ENCODE measurements at regions not wholly inside any gene's neighbourhood (a gene's known extent, or its start where the extent isn't known, plus 50 kb on each side); places are given as distances from the start of the nearest gene placed in this dataset.

GRCh38 chr6:156555116-156555515 lies 222.1 kb upstream of the ARID1B start:
- peaks cover 0 to 16% (median 0%) of the 10 kb centered on the region in 3 donors for H3K27me3 Mint-ChIP-seq (ENCODE audit: low read depth in 3 of 3)
- no peaks in the 10 kb centered on the region for H3K36me3 Mint-ChIP-seq
- no peak for DNase-seq
- H3K27ac Mint-ChIP-seq = no peak overlapping the region
- no peak overlapping the region for H3K4me3 Mint-ChIP-seq
- H3K4me1 Mint-ChIP-seq = no peaks in the 10 kb centered on the region
- H3K9me3 Mint-ChIP-seq = no peaks in the 10 kb centered on the region

GRCh38 chr6:156554160-156554559 lies 223.0 kb upstream of the ARID1B start:
- no peak for DNase-seq
- no peaks in the 10 kb centered on the region for H3K9me3 Mint-ChIP-seq
- H3K27me3 Mint-ChIP-seq (ENCODE audit: low read depth in 3 of 3) = peaks cover 0 to 15% (median 0%) of the 10 kb centered on the region in 3 donors
- no peak overlapping the region for H3K27ac Mint-ChIP-seq
- H3K4me1 Mint-ChIP-seq = no peaks in the 10 kb centered on the region
- no peak overlapping the region for H3K4me3 Mint-ChIP-seq
- no peaks in the 10 kb centered on the region for H3K36me3 Mint-ChIP-seq

- no peak for DNase-seq
- H3K27me3 Mint-ChIP-seq (ENCODE audit: low read depth in 3 of 3) = peaks cover 0 to 13% (median 0%) of the 10 kb centered on the region in 3 donors
- no peaks in the 10 kb centered on the region for H3K36me3 Mint-ChIP-seq
- H3K4me1 Mint-ChIP-seq = no peaks in the 10 kb centered on the region
- H3K9me3 Mint-ChIP-seq = no peaks in the 10 kb centered on the region
- no peak overlapping the region for H3K4me3 Mint-ChIP-seq
- no peak overlapping the region for H3K27ac Mint-ChIP-seq
Observed at GRCh38 chr6:156552849-156553248, 224.3 kb upstream of the ARID1B start.

- no peak overlapping the region for H3K4me3 Mint-ChIP-seq
- H3K4me1 Mint-ChIP-seq = no peaks in the 10 kb centered on the region
- no peaks in the 10 kb centered on the region for H3K36me3 Mint-ChIP-seq
- no peaks in the 10 kb centered on the region for H3K9me3 Mint-ChIP-seq
- DNase-seq = no peak
- H3K27me3 Mint-ChIP-seq (ENCODE audit: low read depth in 3 of 3) = peaks cover 0 to 13% (median 0%) of the 10 kb centered on the region in 3 donors
- H3K27ac Mint-ChIP-seq = no peak overlapping the region
Observed at GRCh38 chr6:156550949-156551348, 226.2 kb upstream of the ARID1B start.

GRCh38 chr6:156545931-156546330 lies 231.2 kb upstream of the ARID1B start:
- Mint-ChIP-seq H3K36me3 (no peaks in the 10 kb centered on the region), H3K9me3 (no peaks in the 10 kb centered on the region)

GRCh38 chr6:156545021-156545420 lies 232.2 kb upstream of the ARID1B start:
- no peak overlapping the region for H3K27ac Mint-ChIP-seq
- peaks cover 0 to 5% (median 3%) of the 10 kb centered on the region in 3 donors for H3K27me3 Mint-ChIP-seq (ENCODE audit: low read depth in 3 of 3)

More at GRCh38 chr6:156545931-156546330, 231.2 kb upstream of the ARID1B start:
- H3K4me3 Mint-ChIP-seq = no peak overlapping the region
- H3K27me3 Mint-ChIP-seq (ENCODE audit: low read depth in 3 of 3) = peaks cover 0 to 5% (median 5%) of the 10 kb centered on the region in 3 donors
- no peak for DNase-seq
- no peaks in the 10 kb centered on the region for H3K4me1 Mint-ChIP-seq
- H3K27ac Mint-ChIP-seq = no peak overlapping the region

GRCh38 chr6:156544046-156544445 lies 233.1 kb upstream of the ARID1B start:
- Mint-ChIP-seq H3K4me3 (no peak overlapping the region), H3K4me1 (no peaks in the 10 kb centered on the region), H3K9me3 (no peaks in the 10 kb centered on the region), H3K36me3 (no peaks in the 10 kb centered on the region), H3K27ac (no peak overlapping the region), H3K27me3 (ENCODE audit: low read depth in 3 of 3) (peaks cover 0 to 5% (median 3%) of the 10 kb centered on the region in 3 donors)
- no peak for DNase-seq

More at GRCh38 chr6:156545021-156545420, 232.2 kb upstream of the ARID1B start:
- no peaks in the 10 kb centered on the region for H3K4me1 Mint-ChIP-seq
- H3K9me3 Mint-ChIP-seq = no peaks in the 10 kb centered on the region
- DNase-seq = no peak
- H3K4me3 Mint-ChIP-seq = no peak overlapping the region
- no peaks in the 10 kb centered on the region for H3K36me3 Mint-ChIP-seq

GRCh38 chr6:156543431-156543830 lies 233.7 kb upstream of the ARID1B start:
- no peak for DNase-seq
- H3K4me3 Mint-ChIP-seq = no peak overlapping the region
- H3K9me3 Mint-ChIP-seq = no peaks in the 10 kb centered on the region
- no peaks in the 10 kb centered on the region for H3K4me1 Mint-ChIP-seq
- H3K27me3 Mint-ChIP-seq (ENCODE audit: low read depth in 3 of 3) = peaks cover 0 to 5% (median 3%) of the 10 kb centered on the region in 3 donors
- H3K36me3 Mint-ChIP-seq = no peaks in the 10 kb centered on the region
- H3K27ac Mint-ChIP-seq = no peak overlapping the region

GRCh38 chr6:156538875-156539660 lies 238.1 kb upstream of the ARID1B start:
- Mint-ChIP-seq H3K4me1 (no peaks in the 10 kb centered on the region), H3K9me3 (no peaks in the 10 kb centered on the region), H3K27ac (no peak overlapping the region), H3K4me3 (no peak overlapping the region), H3K27me3 (ENCODE audit: low read depth in 3 of 3) (peaks cover 2 to 5% (median 5%) of the 10 kb centered on the region in 3 donors), H3K36me3 (no peaks in the 10 kb centered on the region)
- DNase-seq = no peak

- H3K9me3 Mint-ChIP-seq = no peaks in the 10 kb centered on the region
- no peaks in the 10 kb centered on the region for H3K4me1 Mint-ChIP-seq
- peaks cover 2 to 5% (median 2%) of the 10 kb centered on the region in 3 donors for H3K27me3 Mint-ChIP-seq (ENCODE audit: low read depth in 3 of 3)
- H3K36me3 Mint-ChIP-seq = no peaks in the 10 kb centered on the region
- DNase-seq = no peak
- H3K27ac Mint-ChIP-seq = no peak overlapping the region
- H3K4me3 Mint-ChIP-seq = no peak overlapping the region
Observed at GRCh38 chr6:156534594-156534993, 242.6 kb upstream of the ARID1B start.

- Mint-ChIP-seq H3K4me1 (no peaks in the 10 kb centered on the region), H3K9me3 (no peaks in the 10 kb centered on the region), H3K4me3 (no peak overlapping the region), H3K27me3 (ENCODE audit: low read depth in 3 of 3) (peaks cover 2 to 5% (median 2%) of the 10 kb centered on the region in 3 donors), H3K27ac (no peak overlapping the region), H3K36me3 (no peaks in the 10 kb centered on the region)
- DNase-seq = no peak
Observed at GRCh38 chr6:156533872-156534524, 243.2 kb upstream of the ARID1B start.

GRCh38 chr6:156526081-156526480 lies 251.1 kb upstream of the ARID1B start:
- Mint-ChIP-seq H3K9me3 (no peaks in the 10 kb centered on the region), H3K4me1 (no peaks in the 10 kb centered on the region), H3K27me3 (ENCODE audit: low read depth in 3 of 3) (peaks cover 0 to 5% (median 0%) of the 10 kb centered on the region in 3 donors), H3K4me3 (no peak overlapping the region), H3K27ac (no peak overlapping the region), H3K36me3 (no peaks in the 10 kb centered on the region)
- DNase-seq = no peak

GRCh38 chr6:156525541-156525940 lies 251.6 kb upstream of the ARID1B start:
- no peaks in the 10 kb centered on the region for H3K9me3 Mint-ChIP-seq
- no peak overlapping the region for H3K27ac Mint-ChIP-seq
- no peak overlapping the region for H3K4me3 Mint-ChIP-seq
- peaks cover 0 to 5% (median 0%) of the 10 kb centered on the region in 3 donors for H3K27me3 Mint-ChIP-seq (ENCODE audit: low read depth in 3 of 3)
- H3K36me3 Mint-ChIP-seq = no peaks in the 10 kb centered on the region
- H3K4me1 Mint-ChIP-seq = no peaks in the 10 kb centered on the region
- no peak for DNase-seq

GRCh38 chr6:156519940-156520339 lies 257.2 kb upstream of the ARID1B start:
- DNase-seq = no peak
- Mint-ChIP-seq H3K27me3 (ENCODE audit: low read depth in 3 of 3) (peaks cover 4 to 8% (median 4%) of the 10 kb centered on the region in 3 donors), H3K4me1 (no peaks in the 10 kb centered on the region), H3K9me3 (peaks cover 0 to 2% (median 0%) of the 10 kb centered on the region in 6 donors), H3K36me3 (no peaks in the 10 kb centered on the region), H3K27ac (no peak overlapping the region), H3K4me3 (no peak overlapping the region)
